ENCODE measurements at regions not wholly inside any gene's neighbourhood (a gene's known extent, or its start where the extent isn't known, plus 50 kb on each side); places are given as distances from the start of the nearest gene placed in this dataset.

DNA sequence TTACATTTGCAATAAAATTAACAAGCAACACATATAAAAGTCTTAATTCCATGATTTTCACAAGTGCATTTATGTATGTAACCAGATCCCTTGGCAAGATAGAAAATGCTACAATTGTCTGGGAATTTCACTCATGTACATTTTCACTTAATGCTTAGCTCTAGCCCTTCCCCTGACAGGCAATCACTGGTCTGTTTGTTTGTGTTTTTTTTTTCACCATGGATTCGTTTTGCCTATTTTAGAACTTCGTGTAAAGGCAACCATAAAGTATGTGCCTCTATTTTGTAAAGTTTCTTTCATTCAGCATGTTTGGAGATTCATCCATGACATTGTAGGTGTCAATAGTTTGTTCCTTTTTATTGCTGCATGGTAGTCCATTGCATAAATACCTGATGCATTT, 260.9 kb upstream of the SLCO3A1 start:
- Histone ChIP-seq H3K79me2 (ENCODE audit: insufficient read depth, low read length) (no peaks in the 10 kb centered on the region), H3K27me3 (ENCODE audit: insufficient read depth, low read length) (no peaks in the 10 kb centered on the region), H3K36me3 (ENCODE audit: insufficient read depth, low read length) (no peaks in the 10 kb centered on the region), H3K4me1 (ENCODE audit: insufficient read depth, low read length, severe bottlenecking) (no peaks in the 10 kb centered on the region), H3K9me2 (ENCODE audit: low read depth, low read length) (no peaks in the 10 kb centered on the region), H2AFZ (ENCODE audit: low read length) (no peak overlapping the region), H3K9ac (ENCODE audit: low read length) (no peak overlapping the region), H3F3A (ENCODE audit: insufficient read depth, low read length) (no peaks in the 10 kb centered on the region), H3K9me3 (ENCODE audit: low read length) (no peaks in the 10 kb centered on the region), H4K20me1 (ENCODE audit: insufficient read depth, low read length) (no peaks in the 10 kb centered on the region), H3K4me2 (ENCODE audit: low read length) (no peak overlapping the region), H3K27ac (ENCODE audit: low read depth, low read length, poor library complexity, severe bottlenecking) (no peak overlapping the region), H3K4me3 (ENCODE audit: low read depth, low read length, poor library complexity, severe bottlenecking) (no peak overlapping the region)
- TF ChIP-seq, protein P1, sequence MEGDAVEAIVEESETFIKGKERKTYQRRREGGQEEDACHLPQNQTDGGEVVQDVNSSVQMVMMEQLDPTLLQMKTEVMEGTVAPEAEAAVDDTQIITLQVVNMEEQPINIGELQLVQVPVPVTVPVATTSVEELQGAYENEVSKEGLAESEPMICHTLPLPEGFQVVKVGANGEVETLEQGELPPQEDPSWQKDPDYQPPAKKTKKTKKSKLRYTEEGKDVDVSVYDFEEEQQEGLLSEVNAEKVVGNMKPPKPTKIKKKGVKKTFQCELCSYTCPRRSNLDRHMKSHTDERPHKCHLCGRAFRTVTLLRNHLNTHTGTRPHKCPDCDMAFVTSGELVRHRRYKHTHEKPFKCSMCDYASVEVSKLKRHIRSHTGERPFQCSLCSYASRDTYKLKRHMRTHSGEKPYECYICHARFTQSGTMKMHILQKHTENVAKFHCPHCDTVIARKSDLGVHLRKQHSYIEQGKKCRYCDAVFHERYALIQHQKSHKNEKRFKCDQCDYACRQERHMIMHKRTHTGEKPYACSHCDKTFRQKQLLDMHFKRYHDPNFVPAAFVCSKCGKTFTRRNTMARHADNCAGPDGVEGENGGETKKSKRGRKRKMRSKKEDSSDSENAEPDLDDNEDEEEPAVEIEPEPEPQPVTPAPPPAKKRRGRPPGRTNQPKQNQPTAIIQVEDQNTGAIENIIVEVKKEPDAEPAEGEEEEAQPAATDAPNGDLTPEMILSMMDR (IDR thresholded peaks at IDR 0.05; ENCODE audit: low read length) = no peak

- no peaks in the 10 kb centered on the region for H3F3A ChIP-seq (ENCODE audit: insufficient read depth, low read length)
- H2AFZ ChIP-seq (ENCODE audit: low read length) = no peak overlapping the region
- no peaks in the 10 kb centered on the region for H3K79me2 ChIP-seq (ENCODE audit: insufficient read depth, low read length)
- H3K9me2 ChIP-seq (ENCODE audit: low read depth, low read length) = no peaks in the 10 kb centered on the region
- H3K36me3 ChIP-seq (ENCODE audit: insufficient read depth, low read length) = no peaks in the 10 kb centered on the region
- H3K27me3 ChIP-seq (ENCODE audit: insufficient read depth, low read length) = no peaks in the 10 kb centered on the region
- no peaks in the 10 kb centered on the region for H3K9me3 ChIP-seq (ENCODE audit: low read length)
- no peak overlapping the region for H3K4me2 ChIP-seq (ENCODE audit: low read length)
- no peak overlapping the region for H3K9ac ChIP-seq (ENCODE audit: low read length)
- TF ChIP-seq, protein P1 (IDR thresholded peaks at IDR 0.05; ENCODE audit: low read length) = no peak
- TF ChIP-seq EZH2 (IDR thresholded peaks at IDR 0.05; ENCODE audit: borderline replicate concordance, low read length) = no peak
- H4K20me1 ChIP-seq (ENCODE audit: insufficient read depth, low read length) = no peaks in the 10 kb centered on the region
- H3K4me1 ChIP-seq (ENCODE audit: insufficient read depth, low read length, severe bottlenecking) = no peaks in the 10 kb centered on the region
- H3K27ac ChIP-seq (ENCODE audit: low read depth, low read length, poor library complexity, severe bottlenecking) = no peak overlapping the region
- no peak overlapping the region for H3K4me3 ChIP-seq (ENCODE audit: low read depth, low read length, poor library complexity, severe bottlenecking)
Measured at GRCh38 chr15:91593067-91593466, 260.4 kb upstream of the SLCO3A1 start.

DNA sequence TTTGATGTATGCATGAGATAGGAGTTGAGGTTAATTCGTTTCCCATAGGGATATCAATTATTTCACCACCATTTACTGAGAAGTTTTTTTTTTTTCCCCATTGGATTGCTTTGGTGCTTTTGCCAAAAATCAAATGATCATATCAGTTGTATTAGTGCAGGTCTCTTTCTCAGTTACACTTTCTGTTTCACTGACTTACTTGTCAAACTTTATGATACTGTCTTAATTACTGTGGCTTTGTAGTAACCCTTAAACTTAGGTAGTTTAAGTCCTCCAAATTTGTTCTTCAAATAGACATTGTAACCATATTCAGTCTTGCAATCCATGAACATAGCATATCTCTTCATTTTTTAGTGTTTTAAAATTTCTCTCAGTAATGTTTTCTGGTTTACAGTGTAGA, 259.9 kb upstream of the SLCO3A1 start:
- Histone ChIP-seq H3K27me3 (ENCODE audit: insufficient read depth, low read length) (no peaks in the 10 kb centered on the region), H3K4me2 (ENCODE audit: low read length) (no peak overlapping the region), H3K4me3 (ENCODE audit: low read depth, low read length, poor library complexity, severe bottlenecking) (no peak overlapping the region)

More for the DNA sequence above, 259.9 kb upstream of the SLCO3A1 start:
- Histone ChIP-seq H3F3A (ENCODE audit: insufficient read depth, low read length) (no peaks in the 10 kb centered on the region), H3K9me3 (ENCODE audit: low read length) (no peaks in the 10 kb centered on the region), H3K27ac (ENCODE audit: low read depth, low read length, poor library complexity, severe bottlenecking) (no peak overlapping the region), H3K9me2 (ENCODE audit: low read depth, low read length) (no peaks in the 10 kb centered on the region), H3K9ac (ENCODE audit: low read length) (no peak overlapping the region), H4K20me1 (ENCODE audit: insufficient read depth, low read length) (no peaks in the 10 kb centered on the region), H3K79me2 (ENCODE audit: insufficient read depth, low read length) (no peaks in the 10 kb centered on the region), H2AFZ (ENCODE audit: low read length) (no peak overlapping the region), H3K36me3 (ENCODE audit: insufficient read depth, low read length) (no peaks in the 10 kb centered on the region), H3K4me1 (ENCODE audit: insufficient read depth, low read length, severe bottlenecking) (no peaks in the 10 kb centered on the region)
- TF ChIP-seq, protein P1 (IDR thresholded peaks at IDR 0.05; ENCODE audit: low read length) = no peak
- no peak for TF ChIP-seq EZH2 (IDR thresholded peaks at IDR 0.05; ENCODE audit: borderline replicate concordance, low read length)
